ENCODE measurements at regions not wholly inside any gene's neighbourhood (a gene's known extent, or its start where the extent isn't known, plus 50 kb on each side); places are given as distances from the start of the nearest gene placed in this dataset.
"Not testable (repeated sequence)": the region's sequence is repeated elsewhere in the genome, so short reads cannot be mapped to it uniquely, and the experiment has no call there.

GRCh38 chr9:21533597-21533996, 51.5 kb upstream of the IFNE start:
- TF ChIP-seq, protein P1, sequence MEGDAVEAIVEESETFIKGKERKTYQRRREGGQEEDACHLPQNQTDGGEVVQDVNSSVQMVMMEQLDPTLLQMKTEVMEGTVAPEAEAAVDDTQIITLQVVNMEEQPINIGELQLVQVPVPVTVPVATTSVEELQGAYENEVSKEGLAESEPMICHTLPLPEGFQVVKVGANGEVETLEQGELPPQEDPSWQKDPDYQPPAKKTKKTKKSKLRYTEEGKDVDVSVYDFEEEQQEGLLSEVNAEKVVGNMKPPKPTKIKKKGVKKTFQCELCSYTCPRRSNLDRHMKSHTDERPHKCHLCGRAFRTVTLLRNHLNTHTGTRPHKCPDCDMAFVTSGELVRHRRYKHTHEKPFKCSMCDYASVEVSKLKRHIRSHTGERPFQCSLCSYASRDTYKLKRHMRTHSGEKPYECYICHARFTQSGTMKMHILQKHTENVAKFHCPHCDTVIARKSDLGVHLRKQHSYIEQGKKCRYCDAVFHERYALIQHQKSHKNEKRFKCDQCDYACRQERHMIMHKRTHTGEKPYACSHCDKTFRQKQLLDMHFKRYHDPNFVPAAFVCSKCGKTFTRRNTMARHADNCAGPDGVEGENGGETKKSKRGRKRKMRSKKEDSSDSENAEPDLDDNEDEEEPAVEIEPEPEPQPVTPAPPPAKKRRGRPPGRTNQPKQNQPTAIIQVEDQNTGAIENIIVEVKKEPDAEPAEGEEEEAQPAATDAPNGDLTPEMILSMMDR (IDR thresholded peaks at IDR 0.05; ENCODE audit: control insufficient read depth, extremely low read depth, insufficient read depth) = no peak
- no peak for DNase-seq (ENCODE audit: low read depth)
- H3K4me3 ChIP-seq (ENCODE audit: low read depth, low read length) = no peak overlapping the region

- TF ChIP-seq, protein P1 (IDR thresholded peaks at IDR 0.05; ENCODE audit: control insufficient read depth, extremely low read depth, insufficient read depth) = no peak
These were observed 53.3 kb upstream of the IFNE start for GRCh38 chr9:21535396-21535795.

DNA sequence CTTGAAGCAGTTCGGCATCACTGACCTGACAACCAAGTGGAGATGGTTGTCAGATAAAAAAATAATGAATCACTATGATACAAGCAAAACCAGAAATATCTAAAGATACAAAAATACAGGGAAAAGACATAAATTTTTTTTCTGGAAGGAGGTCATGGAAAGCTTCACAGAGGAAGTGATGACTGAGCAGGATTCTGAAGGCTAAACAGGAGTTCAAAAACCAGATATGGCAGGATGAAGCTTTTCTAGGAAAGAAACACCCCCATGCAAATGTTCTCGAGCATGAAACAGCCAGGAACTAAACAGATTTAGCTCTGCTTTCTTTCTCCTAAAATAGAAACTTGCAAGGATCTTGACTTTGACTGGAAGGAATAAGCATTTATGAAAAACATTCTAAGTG, 60.7 kb upstream of the IFNE start:
- DNase-seq (ENCODE audit: low read depth) = no peak
- no peak overlapping the region for H3K4me3 ChIP-seq (ENCODE audit: low read depth, low read length)
- TF ChIP-seq, protein P1 (IDR thresholded peaks at IDR 0.05; ENCODE audit: control insufficient read depth, extremely low read depth, insufficient read depth) = no peak

More at GRCh38 chr9:21535396-21535795, 53.3 kb upstream of the IFNE start:
- no peak overlapping the region for H3K4me3 ChIP-seq (ENCODE audit: low read depth, low read length)
- no peak for DNase-seq (ENCODE audit: low read depth)

- TF ChIP-seq, protein P1 (IDR thresholded peaks at IDR 0.05; ENCODE audit: control insufficient read depth, extremely low read depth, insufficient read depth) = no peak
- H3K4me3 ChIP-seq (ENCODE audit: low read depth, low read length) = no peak overlapping the region
- no peak for DNase-seq (ENCODE audit: low read depth)
These were observed 61.1 kb upstream of the IFNE start for GRCh38 chr9:21543187-21543586.

DNA sequence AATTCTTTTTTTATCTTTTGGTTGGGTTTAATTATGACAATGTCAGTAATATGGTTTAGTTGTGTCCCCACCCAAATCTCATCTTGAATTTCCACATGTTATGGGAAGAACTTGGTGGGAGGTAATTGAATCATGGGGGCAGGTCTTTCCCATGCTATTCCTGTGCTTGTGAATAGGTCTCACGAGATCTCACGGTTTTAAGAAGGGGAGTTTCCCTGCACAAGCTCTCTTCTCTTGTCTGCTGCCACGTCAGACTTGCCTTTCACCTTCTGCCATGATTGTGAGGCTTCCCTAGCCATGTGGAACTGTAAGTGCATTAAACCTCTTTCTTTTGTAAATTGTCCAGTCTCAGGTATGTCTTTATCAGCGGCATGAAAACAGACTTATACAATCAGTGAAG, 61.7 kb upstream of the IFNE start:
- not testable (repeated sequence) for H3K4me3 ChIP-seq (ENCODE audit: low read depth, low read length); DNase-seq (ENCODE audit: low read depth)

GRCh38 chr9:21546949-21547348, 64.8 kb upstream of the IFNE start:
- DNase-seq (ENCODE audit: low read depth) = no peak
- TF ChIP-seq, protein P1 (IDR thresholded peaks at IDR 0.05; ENCODE audit: control insufficient read depth, extremely low read depth, insufficient read depth) = no peak
- no peak overlapping the region for H3K4me3 ChIP-seq (ENCODE audit: low read depth, low read length)

DNA sequence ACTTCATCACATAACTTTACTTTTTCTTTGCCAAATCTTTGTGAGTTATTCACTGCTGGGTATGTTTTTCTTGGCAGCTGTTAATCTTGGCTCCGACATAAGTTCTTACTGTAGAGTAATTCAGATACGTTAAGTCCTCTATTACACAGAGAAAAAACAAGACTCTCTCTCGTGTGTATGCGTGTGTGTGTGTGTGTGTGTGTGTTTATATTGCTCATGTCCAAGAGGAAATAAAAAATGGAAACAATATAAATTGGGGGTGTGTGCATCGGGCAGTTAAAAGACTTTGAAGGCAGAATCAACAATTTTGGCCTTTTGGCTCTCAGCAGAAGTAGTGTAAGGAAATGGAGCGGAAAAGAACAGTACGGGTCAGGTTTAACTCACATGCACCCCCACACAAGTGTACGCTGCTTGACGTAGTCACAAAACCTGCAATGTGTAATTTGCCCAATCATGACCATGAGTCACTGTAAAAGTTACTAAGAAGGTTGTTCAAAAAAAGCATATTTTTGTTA, 67.2 kb upstream of the IFNE start:
- peak; percentile 30 for DNase-seq (ENCODE audit: low read depth)
- H3K4me3 ChIP-seq (ENCODE audit: low read depth, low read length) = no peak overlapping the region
- TF ChIP-seq, protein P1 (IDR thresholded peaks at IDR 0.05; ENCODE audit: control insufficient read depth, extremely low read depth, insufficient read depth) = no peak

Measured in LNCaP clone FGC (cell line).